GM21786 (cell line): ENCODE measurements at regions not wholly inside any gene's neighbourhood (a gene's known extent, or its start where the extent isn't known, plus 50 kb on each side); places are given as distances from the start of the nearest gene placed in this dataset.
"Not testable (repeated sequence)": the region's sequence is repeated elsewhere in the genome, so short reads cannot be mapped to it uniquely, and the experiment has no call there.

Source experiments
- ATAC-seq: cut with Tn5 transposase; IDR thresholded peaks from one replicate; pipeline ENCODE4 v1.9.1; 2021; ENCODE audit not compliant: unreplicated experiment

- ATAC-seq: not testable (repeated sequence)
These were observed 123.6 kb upstream of the RHOU start for GRCh38 chr1:228611707-228612106.

GRCh38 chr1:228622002-228622716 lies 113.1 kb upstream of the RHOU start:
- ATAC-seq: not testable (repeated sequence)

- not testable (repeated sequence) for ATAC-seq
These were observed 108.8 kb upstream of the RHOU start for GRCh38 chr1:228626481-228626880.

GRCh38 chr1:228632858-228633257 lies 102.4 kb upstream of the RHOU start:
- ATAC-seq: not testable (repeated sequence)

- not testable (repeated sequence) for ATAC-seq
These were observed 100.0 kb upstream of the RHOU start for GRCh38 chr1:228635304-228635703.

GRCh38 chr1:228637529-228637928 lies 97.8 kb upstream of the RHOU start:
- not testable (repeated sequence) for ATAC-seq

GRCh38 chr1:228646717-228647522 lies 88.4 kb upstream of the RHOU start:
- peak; percentile 53 for ATAC-seq

- ATAC-seq: no peak
These were observed 87.5 kb upstream of the RHOU start for GRCh38 chr1:228647523-228648444.

- no peak for ATAC-seq
These were observed 86.5 kb upstream of the RHOU start for GRCh38 chr1:228648647-228649383.

GRCh38 chr1:228650141-228650540 lies 85.1 kb upstream of the RHOU start:
- no peak for ATAC-seq

- ATAC-seq: no peak
These were observed 84.3 kb upstream of the RHOU start for GRCh38 chr1:228650946-228651345.

- no peak for ATAC-seq
These were observed 83.2 kb upstream of the RHOU start for GRCh38 chr1:228652116-228652515.

GRCh38 chr1:228653057-228653456 lies 82.2 kb upstream of the RHOU start:
- ATAC-seq: not testable (repeated sequence)

GRCh38 chr1:228653748-228654147 lies 81.5 kb upstream of the RHOU start:
- ATAC-seq: no peak

GRCh38 chr1:228655796-228656394 lies 79.4 kb upstream of the RHOU start:
- no peak for ATAC-seq

GRCh38 chr1:228662007-228662689 lies 73.1 kb upstream of the RHOU start:
- ATAC-seq: not testable (repeated sequence)

- ATAC-seq: no peak
These were observed 70.8 kb upstream of the RHOU start for GRCh38 chr1:228664399-228664914.

GRCh38 chr1:228666686-228667623 lies 68.3 kb upstream of the RHOU start:
- no peak for ATAC-seq
